Karpas-422 (cell line): ENCODE measurements at regions not wholly inside any gene's neighbourhood (a gene's known extent, or its start where the extent isn't known, plus 50 kb on each side); places are given as distances from the start of the nearest gene placed in this dataset.
"Not testable (repeated sequence)": the region's sequence is repeated elsewhere in the genome, so short reads cannot be mapped to it uniquely, and the experiment has no call there.

ENCODE experiments used
- DNase-seq: peaks from one replicate; pipeline ENCODE4 v3.0.0-alpha.2; 2015
- H2AFZ ChIP-seq: fragments of 200-600 bp; sonication (generic); 2 replicates; pipeline ENCODE4 v1.6.1; 2014; ENCODE audit warnings: antibody characterized with exemption, low read length, mixed read lengths
- H3K27ac ChIP-seq: fragments of 200-600 bp; sonication (generic); 2 replicates; pipeline ENCODE4 v1.5.1; 2014; ENCODE audit warnings: mild to moderate bottlenecking, low read length, moderate library complexity
- H3K27me3 ChIP-seq: fragments of 200-600 bp; sonication (generic); 2 replicates; pipeline ENCODE4 v1.6.1; 2014; ENCODE audit warnings: low read length, mixed read lengths
- H3K36me3 ChIP-seq: fragments of 200-600 bp; sonication (generic); 2 replicates; pipeline ENCODE4 v1.6.1; 2014; ENCODE audit warnings: low read length, mixed read lengths; ENCODE audit not compliant: insufficient read depth
- H3K4me1 ChIP-seq: fragments of 200-600 bp; sonication (generic); 2 replicates; pipeline ENCODE4 v1.6.1; 2014; ENCODE audit warnings: mild to moderate bottlenecking, low read length, mixed read lengths
- H3K4me2 ChIP-seq: fragments of 200-600 bp; sonication (generic); 2 replicates; pipeline ENCODE4 v1.6.1; 2014; ENCODE audit warnings: low read length, low read depth, mild to moderate bottlenecking; ENCODE audit not compliant: poor library complexity, severe bottlenecking
- H3K4me3 ChIP-seq: fragments of 200-600 bp; sonication (generic); 2 replicates; pipeline ENCODE4 v1.5.1; 2014; ENCODE audit warnings: mild to moderate bottlenecking, antibody characterized with exemption, low read length, mixed read lengths
- H3K79me2 ChIP-seq: fragments of 200-600 bp; sonication (generic); 2 replicates; pipeline ENCODE4 v1.6.1; 2014; ENCODE audit warnings: mild to moderate bottlenecking, low read length, mixed read lengths
- H3K9ac ChIP-seq: fragments of 200-600 bp; sonication (generic); 2 replicates; pipeline ENCODE4 v1.6.0; 2014; ENCODE audit warnings: low read length
- H3K9me2 ChIP-seq: fragments of 200-600 bp; sonication (generic), shearing (Covaris generic); replicated peaks from 2 replicates; pipeline ENCODE4 v1.6.0; 2014; ENCODE audit warnings: mild to moderate bottlenecking, low read length, moderate library complexity; ENCODE audit not compliant: insufficient read depth
- H3K9me3 ChIP-seq: fragments of 300-700, 200-600 bp; sonication (generic); 2 replicates; pipeline ENCODE4 v1.6.1; 2014; ENCODE audit warnings: low read length, mixed read lengths
- H4K20me1 ChIP-seq: fragments of 200-600 bp; sonication (generic); 2 replicates; pipeline ENCODE4 v1.6.1; 2014; ENCODE audit warnings: mild to moderate bottlenecking, antibody characterized with exemption, low read length, low read depth; ENCODE audit not compliant: insufficient read depth

DNA sequence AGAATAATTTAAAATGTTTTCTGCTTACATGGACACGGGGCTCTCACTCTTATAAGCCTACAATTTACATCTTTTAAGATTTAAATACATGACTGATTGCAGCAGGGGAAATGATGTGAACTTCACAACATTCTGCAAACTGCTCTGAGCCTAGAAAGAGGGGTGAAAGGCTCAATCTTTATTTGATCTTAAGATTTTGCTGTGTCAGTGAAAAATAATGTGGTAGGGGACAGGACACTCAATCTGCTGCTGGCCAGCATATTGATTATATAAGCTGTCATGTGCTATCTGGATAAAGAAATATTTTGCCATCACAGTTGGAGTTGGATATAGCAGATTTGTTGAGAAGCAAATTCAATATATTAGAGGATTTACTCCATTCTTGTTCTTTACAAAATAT lies 2210.5 kb downstream of the PCDH7 start:
- Histone ChIP-seq H3K4me3 (no peak overlapping the region), H3K79me2 (no peaks in the 10 kb centered on the region), H3K4me2 (no peak overlapping the region), H3K4me1 (no peaks in the 10 kb centered on the region), H3K9me3 (peaks cover 25% of the 10 kb centered on the region), H3K36me3 (no peaks in the 10 kb centered on the region), H3K27me3 (no peaks in the 10 kb centered on the region), H3K9me2 (no peaks in the 10 kb centered on the region), H2AFZ (no peak overlapping the region), H3K27ac (no peak overlapping the region), H4K20me1 (no peaks in the 10 kb centered on the region), H3K9ac (no peak overlapping the region)
- no peak for DNase-seq

DNA sequence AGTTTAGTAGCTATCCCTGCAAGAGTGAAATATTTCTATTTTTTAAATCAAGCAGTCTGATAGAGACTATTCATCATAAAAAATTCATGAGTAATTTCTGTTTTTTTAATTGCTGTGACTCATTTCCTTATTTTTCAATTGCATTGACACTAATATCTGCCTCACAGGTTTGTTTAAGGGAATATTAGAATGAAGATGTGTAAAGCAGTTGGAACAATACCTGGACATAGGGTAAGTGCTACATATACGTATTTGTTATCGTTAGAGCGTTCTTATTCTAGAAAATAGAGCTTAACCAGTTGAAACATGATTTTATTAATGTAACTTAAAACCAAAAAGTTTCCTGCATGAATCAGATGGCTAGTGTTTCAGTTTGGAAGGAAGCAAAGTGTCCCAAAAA lies 2211.3 kb downstream of the PCDH7 start:
- H4K20me1 ChIP-seq: no peaks in the 10 kb centered on the region
- no peak for DNase-seq
- H3K4me2 ChIP-seq: no peak overlapping the region
- no peaks in the 10 kb centered on the region for H3K79me2 ChIP-seq
- H3K4me1 ChIP-seq: no peaks in the 10 kb centered on the region
- H3K9ac ChIP-seq: no peak overlapping the region
- H2AFZ ChIP-seq: no peak overlapping the region
- no peaks in the 10 kb centered on the region for H3K36me3 ChIP-seq
- H3K27ac ChIP-seq: no peak overlapping the region
- no peak overlapping the region for H3K4me3 ChIP-seq
- peaks cover 25% of the 10 kb centered on the region for H3K9me3 ChIP-seq
- no peaks in the 10 kb centered on the region for H3K27me3 ChIP-seq
- H3K9me2 ChIP-seq: no peaks in the 10 kb centered on the region

DNA sequence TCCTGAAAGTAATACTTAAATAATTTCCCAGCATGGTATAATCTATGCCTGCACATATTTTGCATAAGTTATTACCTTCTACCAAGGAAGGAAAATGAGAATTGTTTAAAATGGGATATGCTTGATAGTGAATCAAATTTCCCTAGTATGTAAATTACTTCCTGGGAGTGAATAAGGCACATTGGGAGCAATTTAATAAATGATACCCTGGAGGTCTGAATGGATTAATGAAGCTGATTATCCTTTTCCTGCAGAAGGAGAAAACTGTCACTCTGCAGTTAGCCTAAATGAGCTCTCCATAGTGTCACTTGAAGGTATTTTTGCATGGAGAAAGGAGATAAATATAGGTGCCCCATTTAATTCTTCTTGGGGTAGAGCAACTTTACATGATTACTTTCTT lies 2212.0 kb downstream of the PCDH7 start:
- H4K20me1 ChIP-seq: no peaks in the 10 kb centered on the region
- no peak for DNase-seq
- peaks cover 25% of the 10 kb centered on the region for H3K9me3 ChIP-seq
- no peaks in the 10 kb centered on the region for H3K79me2 ChIP-seq
- no peak overlapping the region for H2AFZ ChIP-seq
- no peak overlapping the region for H3K4me3 ChIP-seq
- H3K9me2 ChIP-seq: no peaks in the 10 kb centered on the region
- no peak overlapping the region for H3K9ac ChIP-seq
- H3K36me3 ChIP-seq: no peaks in the 10 kb centered on the region
- H3K4me2 ChIP-seq: no peak overlapping the region
- no peaks in the 10 kb centered on the region for H3K4me1 ChIP-seq
- no peak overlapping the region for H3K27ac ChIP-seq
- H3K27me3 ChIP-seq: no peaks in the 10 kb centered on the region

DNA sequence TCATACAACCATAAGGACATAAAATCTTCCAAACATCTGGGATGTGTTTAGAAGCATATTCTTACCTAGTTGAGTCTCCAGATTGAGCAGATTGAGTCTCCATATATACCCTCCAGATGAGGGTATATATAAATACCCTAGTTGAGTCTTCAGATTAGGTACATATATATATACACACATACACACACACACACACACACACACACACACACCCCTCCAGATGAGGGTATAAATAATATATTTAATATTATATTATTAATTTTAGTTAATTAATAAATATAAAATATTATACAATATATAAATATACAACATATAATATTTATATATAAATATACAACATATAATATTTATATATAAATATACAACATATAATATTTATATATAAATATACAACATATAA lies 2219.1 kb downstream of the PCDH7 start:
- not testable (repeated sequence) for H2AFZ ChIP-seq, H3K27me3 ChIP-seq, H3K9me2 ChIP-seq, H3K4me3 ChIP-seq, H3K4me2 ChIP-seq, H3K79me2 ChIP-seq, H4K20me1 ChIP-seq, H3K36me3 ChIP-seq, H3K4me1 ChIP-seq, H3K9ac ChIP-seq, DNase-seq, H3K27ac ChIP-seq
- H3K9me3 ChIP-seq: peaks cover 14% of the 10 kb centered on the region; the same call in 1 of the 2 replicates

DNA sequence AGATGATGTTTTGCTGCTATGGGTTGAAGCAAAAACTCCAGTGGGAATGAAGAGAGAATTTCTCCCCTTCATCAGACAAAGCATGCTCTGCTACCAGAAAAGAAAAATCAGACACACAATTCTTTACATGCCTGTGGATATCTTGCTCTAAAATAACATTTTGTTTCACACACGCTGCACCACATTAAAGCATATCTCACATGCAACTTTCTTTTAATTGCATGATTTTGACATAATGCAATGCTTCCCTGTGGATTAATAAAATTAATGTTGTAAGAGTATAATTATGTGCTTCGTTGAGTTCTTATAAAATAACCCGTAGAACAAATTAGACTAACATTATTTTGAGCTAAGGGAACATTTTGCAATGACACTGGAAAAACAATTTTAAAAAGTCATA lies 2230.7 kb downstream of the PCDH7 start:
- Histone ChIP-seq H3K9ac (no peak overlapping the region), H2AFZ (no peak overlapping the region), H3K27me3 (no peaks in the 10 kb centered on the region), H3K4me1 (no peaks in the 10 kb centered on the region), H3K4me2 (no peak overlapping the region), H3K79me2 (no peaks in the 10 kb centered on the region), H4K20me1 (no peaks in the 10 kb centered on the region), H3K9me2 (no peaks in the 10 kb centered on the region), H3K36me3 (no peaks in the 10 kb centered on the region), H3K27ac (no peak overlapping the region), H3K9me3 (peaks cover 46% of the 10 kb centered on the region), H3K4me3 (no peak overlapping the region)
- DNase-seq: no peak

DNA sequence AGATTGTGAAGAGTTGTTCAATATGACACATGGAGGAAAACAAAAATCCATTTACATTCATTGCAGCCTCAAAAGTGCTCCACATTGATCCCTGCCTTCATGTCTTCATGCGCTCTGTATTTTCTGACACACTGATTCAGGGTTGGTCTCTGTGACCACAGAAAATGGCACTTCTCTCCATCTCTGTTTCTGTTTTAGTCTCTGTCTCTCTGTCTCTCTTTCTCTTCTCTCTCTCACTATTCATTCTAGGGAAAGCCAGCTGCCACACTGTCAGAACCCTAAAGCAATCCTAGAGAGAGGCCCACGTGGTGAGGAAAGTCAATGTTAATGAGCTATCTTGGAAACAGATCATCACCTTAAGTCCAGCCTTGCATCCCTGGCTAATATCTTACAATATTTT lies 2238.4 kb downstream of the PCDH7 start:
- H2AFZ ChIP-seq: no peak overlapping the region
- no peaks in the 10 kb centered on the region for H3K79me2 ChIP-seq
- DNase-seq: no peak
- no peaks in the 10 kb centered on the region for H4K20me1 ChIP-seq
- no peaks in the 10 kb centered on the region for H3K9me2 ChIP-seq
- H3K9ac ChIP-seq: no peak overlapping the region
- H3K4me2 ChIP-seq: no peak overlapping the region
- H3K36me3 ChIP-seq: no peaks in the 10 kb centered on the region
- H3K4me1 ChIP-seq: no peaks in the 10 kb centered on the region
- peaks cover 23% of the 10 kb centered on the region; the same call in 1 of the 2 replicates for H3K9me3 ChIP-seq
- H3K27me3 ChIP-seq: no peaks in the 10 kb centered on the region
- no peak overlapping the region for H3K27ac ChIP-seq
- H3K4me3 ChIP-seq: no peak overlapping the region

DNA sequence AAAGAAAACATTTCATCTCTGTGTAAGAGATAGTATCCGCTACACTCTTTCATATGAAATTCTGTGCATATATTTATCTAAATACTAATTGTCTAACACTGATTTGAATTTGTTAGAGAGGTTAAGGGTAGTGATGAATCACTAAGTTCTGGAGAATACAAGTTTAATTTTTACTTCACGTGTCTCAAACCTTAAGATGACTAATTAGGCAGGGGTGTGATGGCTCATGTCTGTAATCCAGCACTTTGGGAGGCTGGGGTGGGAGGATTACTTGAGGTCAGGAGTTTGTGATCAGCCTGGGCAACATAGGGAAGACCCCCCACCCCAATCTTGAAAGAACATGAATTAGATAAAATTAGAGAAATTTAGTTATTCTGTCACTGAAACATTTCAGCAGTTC lies 2241.9 kb downstream of the PCDH7 start:
- no peak overlapping the region for H3K27ac ChIP-seq
- H3K9me2 ChIP-seq: no peaks in the 10 kb centered on the region
- no peak overlapping the region for H3K4me2 ChIP-seq
- H3K27me3 ChIP-seq: no peaks in the 10 kb centered on the region
- no peak overlapping the region for H3K4me3 ChIP-seq
- no peak overlapping the region for H2AFZ ChIP-seq
- no peak overlapping the region for H3K9ac ChIP-seq
- H3K79me2 ChIP-seq: no peaks in the 10 kb centered on the region
- H3K9me3 ChIP-seq: peaks cover 24% of the 10 kb centered on the region; the same call in 1 of the 2 replicates
- no peaks in the 10 kb centered on the region for H3K36me3 ChIP-seq
- DNase-seq: no peak
- H3K4me1 ChIP-seq: no peaks in the 10 kb centered on the region
- H4K20me1 ChIP-seq: no peaks in the 10 kb centered on the region

DNA sequence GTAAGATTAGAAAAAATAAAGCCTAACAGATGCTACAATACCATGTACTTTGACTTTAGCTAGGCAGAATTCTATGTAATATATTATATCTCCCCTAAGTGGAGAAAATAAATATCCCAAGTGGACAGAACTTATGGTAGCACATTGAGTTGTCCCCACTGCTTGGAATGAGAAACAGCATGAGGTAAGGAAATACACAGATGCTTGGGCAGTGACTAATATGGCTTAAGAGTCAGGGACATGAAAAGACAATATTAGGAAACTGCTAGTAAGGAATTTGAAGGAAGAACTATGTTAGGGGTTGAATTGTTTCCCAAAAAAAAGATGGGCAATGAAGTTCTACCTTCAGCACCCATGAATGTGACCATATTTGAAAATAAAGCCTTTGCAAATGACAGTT lies 2265.1 kb downstream of the PCDH7 start:
- H3K4me2 ChIP-seq: no peak overlapping the region
- no peaks in the 10 kb centered on the region for H3K9me2 ChIP-seq
- no peaks in the 10 kb centered on the region for H3K27me3 ChIP-seq
- H4K20me1 ChIP-seq: no peaks in the 10 kb centered on the region
- no peaks in the 10 kb centered on the region for H3K4me1 ChIP-seq
- peaks cover 52% of the 10 kb centered on the region for H3K9me3 ChIP-seq
- H3K9ac ChIP-seq: no peak overlapping the region
- H3K36me3 ChIP-seq: no peaks in the 10 kb centered on the region
- no peak overlapping the region for H2AFZ ChIP-seq
- H3K4me3 ChIP-seq: no peak overlapping the region
- H3K79me2 ChIP-seq: no peaks in the 10 kb centered on the region
- H3K27ac ChIP-seq: no peak overlapping the region
- DNase-seq: no peak

DNA sequence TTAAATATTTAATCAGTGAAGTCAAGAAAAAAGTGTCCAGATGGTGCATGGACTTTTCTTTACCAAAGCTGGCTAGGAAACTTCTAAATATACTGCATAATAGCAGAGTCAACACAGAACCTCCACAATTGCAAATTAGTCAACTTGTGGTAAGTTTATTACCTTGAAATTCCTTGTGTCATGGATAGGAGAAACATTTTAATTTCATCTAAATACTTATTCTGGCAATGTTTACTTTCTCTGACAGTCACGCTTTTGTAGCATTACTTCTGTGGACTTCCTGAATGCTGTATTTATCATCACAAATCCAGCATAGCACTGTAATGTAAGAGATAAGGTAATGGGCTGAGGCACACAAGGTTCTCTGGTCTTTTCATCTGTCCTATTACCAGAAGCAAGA lies 2266.1 kb downstream of the PCDH7 start:
- no peak overlapping the region for H3K9ac ChIP-seq
- H3K4me1 ChIP-seq: no peaks in the 10 kb centered on the region
- DNase-seq: no peak
- H2AFZ ChIP-seq: no peak overlapping the region
- H3K9me3 ChIP-seq: peaks cover 44% of the 10 kb centered on the region
- H3K27me3 ChIP-seq: no peaks in the 10 kb centered on the region
- H3K27ac ChIP-seq: no peak overlapping the region
- H4K20me1 ChIP-seq: no peaks in the 10 kb centered on the region
- H3K9me2 ChIP-seq: no peaks in the 10 kb centered on the region
- no peaks in the 10 kb centered on the region for H3K36me3 ChIP-seq
- H3K4me3 ChIP-seq: no peak overlapping the region
- H3K4me2 ChIP-seq: no peak overlapping the region
- H3K79me2 ChIP-seq: no peaks in the 10 kb centered on the region
